Trophoblast cell (in vitro differentiated cells and primary cell): ENCODE measurements at regions not wholly inside any gene's neighbourhood (a gene's known extent, or its start where the extent isn't known, plus 50 kb on each side); places are given as distances from the start of the nearest gene placed in this dataset.

Source experiments
- DNase-seq, 2 donors: peaks; one replicate each; pipeline ENCODE4 v3.0.0-alpha.2; 2016
- H2AFZ ChIP-seq: 2 replicates; pipeline ENCODE4 v1.6.1; 2013; ENCODE audit warnings: low read length, moderate library complexity, mild to moderate bottlenecking; ENCODE audit not compliant: insufficient read depth, poor library complexity
- H2AK5ac ChIP-seq: 2 replicates; pipeline ENCODE4 v1.6.1; 2013; ENCODE audit warnings: mild to moderate bottlenecking, low read length
- H2BK120ac ChIP-seq: 2 replicates; pipeline ENCODE4 v1.6.1; 2013; ENCODE audit warnings: low read length, mild to moderate bottlenecking, moderate library complexity; ENCODE audit not compliant: insufficient read depth, poor library complexity
- H2BK12ac ChIP-seq: 2 replicates; pipeline ENCODE4 v1.6.1; 2013; ENCODE audit warnings: mild to moderate bottlenecking, low read length, moderate library complexity
- H2BK5ac ChIP-seq: 2 replicates; pipeline ENCODE4 v1.6.1; 2013; ENCODE audit warnings: low read length, low read depth, moderate library complexity, mild to moderate bottlenecking; ENCODE audit not compliant: poor library complexity
- H3K14ac ChIP-seq: 2 replicates; pipeline ENCODE4 v1.6.1; 2013; ENCODE audit warnings: mild to moderate bottlenecking, low read length
- H3K18ac ChIP-seq: 2 replicates; pipeline ENCODE4 v1.6.1; 2013; ENCODE audit warnings: mild to moderate bottlenecking, low read length
- H3K23ac ChIP-seq: 2 replicates; pipeline ENCODE4 v1.6.1; 2013; ENCODE audit warnings: low read length
- H3K27ac ChIP-seq: 2 replicates; pipeline ENCODE4 v1.5.1; 2013; ENCODE audit warnings: low read depth, mild to moderate bottlenecking, inconsistent platforms, low read length, moderate library complexity
- H3K27me3 ChIP-seq: 2 replicates; pipeline ENCODE4 v1.6.1; 2013; ENCODE audit warnings: inconsistent platforms, mild to moderate bottlenecking, low read length, moderate library complexity; ENCODE audit not compliant: insufficient read depth
- H3K36me3 ChIP-seq, 2 experiments: 1 replicate in 1 of 2; 2 replicates in 1 of 2; pipeline ENCODE4 v1.6.1; 2013; ENCODE audit warnings: low read length in 2 of 2, mild to moderate bottlenecking in 2 of 2, moderate library complexity in 1 of 2; ENCODE audit not compliant: insufficient read depth in 2 of 2, control insufficient read depth in 1 of 2
- H3K4ac ChIP-seq: 2 replicates; pipeline ENCODE4 v1.6.1; 2013; ENCODE audit warnings: low read depth, mild to moderate bottlenecking, low read length, moderate library complexity
- H3K4me1 ChIP-seq, 2 experiments: 1 replicate in 1 of 2; 2 replicates in 1 of 2; pipeline ENCODE4 v1.6.1; 2013; ENCODE audit warnings: low read length in 2 of 2, mild to moderate bottlenecking in 2 of 2, moderate library complexity in 1 of 2; ENCODE audit not compliant: insufficient read depth in 2 of 2, control insufficient read depth in 1 of 2
- H3K4me2 ChIP-seq: 2 replicates; pipeline ENCODE4 v1.6.1; 2013; ENCODE audit warnings: inconsistent platforms, mild to moderate bottlenecking, low read length, moderate library complexity
- H3K4me3 ChIP-seq: 2 replicates; pipeline ENCODE4 v1.5.1; 2013; ENCODE audit warnings: mild to moderate bottlenecking, low read depth, low read length, inconsistent platforms
- H3K79me1 ChIP-seq: one replicate; pipeline ENCODE4 v1.6.1; 2013; ENCODE audit warnings: low read length
- H3K79me2 ChIP-seq: 2 replicates; pipeline ENCODE4 v1.6.1; 2013; ENCODE audit warnings: low read length, mild to moderate bottlenecking; ENCODE audit not compliant: control insufficient read depth, insufficient read depth, poor library complexity
- H3K9ac ChIP-seq: 2 replicates; pipeline ENCODE4 v1.6.1; 2013; ENCODE audit warnings: mild to moderate bottlenecking, low read length
- H3K9me3 ChIP-seq: 2 replicates; pipeline ENCODE4 v1.6.1; 2013; ENCODE audit warnings: low read depth, mild to moderate bottlenecking, control low read depth, inconsistent platforms, low read length; ENCODE audit not compliant: insufficient read depth
- H4K12ac ChIP-seq: 2 replicates; pipeline ENCODE4 v1.6.1; 2013; ENCODE audit warnings: low read depth, mild to moderate bottlenecking, low read length, moderate library complexity
- H4K8ac ChIP-seq: 2 replicates; pipeline ENCODE4 v1.6.1; 2013; ENCODE audit warnings: low read depth, mild to moderate bottlenecking, low read length, moderate library complexity
- H4K91ac ChIP-seq: one replicate; pipeline ENCODE4 v1.6.1; 2013; ENCODE audit warnings: low read depth, mild to moderate bottlenecking, low read length, moderate library complexity
- WGBS: extraction: QIAGEN DNeasy Blood & Tissue Kit; methylation state at CpG from one replicate; pipeline ENCODE4 v1.1.7; 2013; ENCODE audit warnings: missing lambda C conversion rate; ENCODE audit not compliant: insufficient read length, insufficient coverage; ENCODE audit errors: extremely low coverage; 5-methylcytosine and 5-hydroxymethylcytosine counted together

GRCh38 chr18:10057894-10058791 lies 144.3 kb downstream of the VAPA start:
- Histone ChIP-seq H3K14ac (no peak overlapping the region), H3K18ac (no peak overlapping the region), H4K91ac (no peak overlapping the region), H3K79me2 (no peaks in the 10 kb centered on the region), H3K23ac (no peak overlapping the region), H3K9me3 (no peaks in the 10 kb centered on the region), H3K4me3 (no peak overlapping the region), H3K4me1 (peaks cover 0 to 2% of the 10 kb centered on the region in 2 experiments), H4K12ac (no peak overlapping the region), H3K79me1 (no peaks in the 10 kb centered on the region), H3K4me2 (no peak overlapping the region), H3K36me3 (no peaks in the 10 kb centered on the region), H3K4ac (no peak overlapping the region), H2BK12ac (no peak overlapping the region), H4K8ac (no peak overlapping the region), H2AFZ (no peak overlapping the region), H3K27me3 (no peaks in the 10 kb centered on the region), H2AK5ac (no peak overlapping the region), H2BK5ac (no peak overlapping the region), H2BK120ac (no peak overlapping the region), H3K9ac (no peak overlapping the region), H3K27ac (no peak overlapping the region)
- DNase-seq = peak in 1 of 2 donors; percentile 38
- no CpG with 5 or more reads among the region's 5 CpGs for WGBS

GRCh38 chr18:10059610-10060468 lies 146.0 kb downstream of the VAPA start:
- Histone ChIP-seq H2AK5ac (no peak overlapping the region), H4K8ac (no peak overlapping the region), H3K27ac (no peak overlapping the region), H4K91ac (no peak overlapping the region), H2BK12ac (no peak overlapping the region), H2BK5ac (no peak overlapping the region), H3K27me3 (no peaks in the 10 kb centered on the region), H3K4ac (no peak overlapping the region), H3K79me1 (no peaks in the 10 kb centered on the region), H4K12ac (no peak overlapping the region), H3K4me2 (no peak overlapping the region), H3K18ac (no peak overlapping the region), H3K23ac (no peak overlapping the region), H3K9me3 (no peaks in the 10 kb centered on the region), H3K36me3 (no peaks in the 10 kb centered on the region), H3K14ac (no peak overlapping the region), H3K79me2 (no peaks in the 10 kb centered on the region), H3K4me1 (peaks cover 0 to 2% of the 10 kb centered on the region in 2 experiments), H3K4me3 (no peak overlapping the region), H2BK120ac (no peak overlapping the region), H3K9ac (no peak overlapping the region), H2AFZ (no peak overlapping the region)
- WGBS = no CpG with 5 or more reads among the region's 22 CpGs
- DNase-seq = no peak

DNA sequence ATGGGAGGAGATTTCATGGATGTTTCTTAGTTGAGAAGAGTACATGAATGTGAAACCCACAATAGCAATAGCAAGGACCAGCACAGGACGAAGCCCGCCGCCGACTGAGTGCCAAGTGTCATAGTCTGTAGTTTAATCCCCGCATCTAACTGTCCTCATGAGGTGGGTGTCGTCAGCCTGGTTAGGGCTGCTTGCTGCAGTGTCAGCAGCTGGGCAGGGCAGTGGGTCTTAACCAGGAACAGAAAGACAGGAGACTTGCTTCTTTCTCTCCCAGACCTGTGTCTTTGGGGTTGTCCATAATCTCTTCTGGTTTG lies 146.6 kb downstream of the VAPA start:
- H3K4me3 ChIP-seq = no peak overlapping the region
- no peak overlapping the region for H2BK5ac ChIP-seq
- H3K18ac ChIP-seq = no peak overlapping the region
- H3K4ac ChIP-seq = no peak overlapping the region
- H3K79me1 ChIP-seq = no peaks in the 10 kb centered on the region
- no peak overlapping the region for H3K9ac ChIP-seq
- no peak overlapping the region for H3K14ac ChIP-seq
- no peak overlapping the region for H3K23ac ChIP-seq
- peaks cover 0 to 2% of the 10 kb centered on the region in 2 experiments for H3K4me1 ChIP-seq
- H2AK5ac ChIP-seq = no peak overlapping the region
- no peaks in the 10 kb centered on the region for H3K79me2 ChIP-seq
- no peak overlapping the region for H2BK120ac ChIP-seq
- no peaks in the 10 kb centered on the region for H3K27me3 ChIP-seq
- WGBS = no CpG with 5 or more reads among the region's 6 CpGs
- DNase-seq = no peak
- H2AFZ ChIP-seq = no peak overlapping the region
- H2BK12ac ChIP-seq = no peak overlapping the region
- H3K9me3 ChIP-seq = no peaks in the 10 kb centered on the region
- H4K12ac ChIP-seq = no peak overlapping the region
- H4K8ac ChIP-seq = no peak overlapping the region
- no peak overlapping the region for H4K91ac ChIP-seq
- no peaks in the 10 kb centered on the region for H3K36me3 ChIP-seq
- no peak overlapping the region for H3K4me2 ChIP-seq
- no peak overlapping the region for H3K27ac ChIP-seq

DNA sequence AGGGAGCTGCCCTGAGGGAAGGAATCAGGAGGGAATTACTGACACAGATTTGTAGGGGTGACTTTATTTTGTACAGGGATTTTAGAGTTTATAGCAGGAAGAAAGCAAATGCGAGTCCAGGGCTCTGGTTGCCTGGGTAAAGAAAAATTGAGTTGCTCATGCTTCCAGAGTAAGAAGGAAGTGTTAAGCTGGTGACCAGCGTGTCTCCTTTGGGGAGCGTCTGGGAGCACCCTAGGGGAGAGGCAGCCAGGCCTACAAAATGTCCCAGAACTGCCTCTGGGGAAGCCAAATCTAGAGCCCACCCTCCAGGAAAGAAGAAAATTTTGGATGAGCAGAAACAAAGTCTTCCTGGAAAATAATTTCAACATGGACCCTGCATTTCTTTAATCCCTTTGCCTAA lies 147.0 kb downstream of the VAPA start:
- no peak overlapping the region for H3K27ac ChIP-seq
- no peak overlapping the region for H3K9ac ChIP-seq
- no peak overlapping the region for H4K8ac ChIP-seq
- no peak overlapping the region for H2BK120ac ChIP-seq
- no CpG with 5 or more reads among the region's 3 CpGs for WGBS
- no peak overlapping the region for H3K4me2 ChIP-seq
- H2AK5ac ChIP-seq = no peak overlapping the region
- H3K79me2 ChIP-seq = no peaks in the 10 kb centered on the region
- no peaks in the 10 kb centered on the region for H3K9me3 ChIP-seq
- H3K79me1 ChIP-seq = no peaks in the 10 kb centered on the region
- H3K27me3 ChIP-seq = no peaks in the 10 kb centered on the region
- H3K18ac ChIP-seq = no peak overlapping the region
- no peak overlapping the region for H3K4me3 ChIP-seq
- H3K36me3 ChIP-seq = no peaks in the 10 kb centered on the region
- no peak overlapping the region for H3K4ac ChIP-seq
- no peak for DNase-seq
- H2AFZ ChIP-seq = no peak overlapping the region
- no peak overlapping the region for H2BK5ac ChIP-seq
- H3K14ac ChIP-seq = no peak overlapping the region
- no peak overlapping the region for H4K12ac ChIP-seq
- H4K91ac ChIP-seq = no peak overlapping the region
- no peak overlapping the region for H2BK12ac ChIP-seq
- H3K23ac ChIP-seq = no peak overlapping the region
- peaks cover 0 to 2% of the 10 kb centered on the region in 2 experiments for H3K4me1 ChIP-seq
